ENCODE measurements at regions not wholly inside any gene's neighbourhood (a gene's known extent, or its start where the extent isn't known, plus 50 kb on each side); places are given as distances from the start of the nearest gene placed in this dataset.

GRCh38 chr15:25624504-25625177 lies 185.8 kb upstream of the UBE3A start:
- in situ Hi-C loops (cut with HindIII; ENCODE audit: low sequenced_read_pairs), result no loop called here

DNA sequence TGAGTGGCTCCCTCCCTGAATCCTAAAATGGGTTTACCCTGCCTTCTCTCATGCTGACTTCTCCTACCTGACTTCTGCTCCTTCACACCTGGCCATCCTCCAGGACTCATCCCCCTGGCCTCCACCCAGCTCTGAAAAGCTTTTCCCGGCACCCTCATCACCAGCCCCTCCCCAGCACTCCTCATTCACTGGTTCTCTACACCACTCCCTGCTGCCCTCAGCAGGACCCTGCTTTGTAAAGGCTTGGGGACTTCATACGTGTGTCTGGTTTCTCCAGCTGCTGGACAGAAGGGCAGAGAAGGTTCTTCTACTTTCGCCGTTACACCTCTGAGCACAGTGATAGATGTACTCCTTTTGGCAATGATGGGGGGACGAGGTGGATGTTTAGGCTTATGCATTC lies 184.9 kb upstream of the UBE3A start:
- in situ Hi-C loops (cut with HindIII; ENCODE audit: low sequenced_read_pairs), result no loop called here
- DNase-seq (ENCODE audit: low spot score), result no peak

More at GRCh38 chr15:25624504-25625177, 185.8 kb upstream of the UBE3A start:
- DNase-seq (ENCODE audit: low spot score), result no peak

GRCh38 chr15:25620466-25620865 lies 181.6 kb upstream of the UBE3A start:
- DNase-seq (ENCODE audit: low spot score), result no peak
- in situ Hi-C loops (cut with HindIII; ENCODE audit: low sequenced_read_pairs), result no loop called here

- in situ Hi-C loops (cut with HindIII; ENCODE audit: low sequenced_read_pairs), result no loop called here
- no peak for DNase-seq (ENCODE audit: low spot score)
These were observed 180.9 kb upstream of the UBE3A start for GRCh38 chr15:25619761-25620160.

DNA sequence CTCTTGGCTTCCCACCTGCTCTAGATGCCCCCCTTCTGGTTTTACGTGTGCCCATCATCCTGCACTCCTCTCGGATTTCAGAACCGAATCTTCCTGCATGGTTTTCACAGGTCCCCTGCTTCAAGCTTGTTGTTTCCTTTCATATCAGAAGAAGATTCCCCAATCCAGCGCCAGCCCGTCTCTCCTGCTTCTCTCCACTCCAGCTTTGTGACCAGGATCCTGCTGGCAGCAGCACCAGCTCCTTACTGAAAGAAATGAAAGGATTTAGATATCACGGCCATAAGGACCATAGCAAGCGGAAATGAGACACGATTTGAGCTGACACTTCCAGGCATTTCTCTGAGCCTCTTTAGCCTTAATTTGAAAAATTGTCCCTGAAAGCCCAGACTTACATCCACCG lies 180.3 kb upstream of the UBE3A start:
- in situ Hi-C loops (cut with HindIII; ENCODE audit: low sequenced_read_pairs), result no loop called here
- DNase-seq (ENCODE audit: low spot score), result no peak

DNA sequence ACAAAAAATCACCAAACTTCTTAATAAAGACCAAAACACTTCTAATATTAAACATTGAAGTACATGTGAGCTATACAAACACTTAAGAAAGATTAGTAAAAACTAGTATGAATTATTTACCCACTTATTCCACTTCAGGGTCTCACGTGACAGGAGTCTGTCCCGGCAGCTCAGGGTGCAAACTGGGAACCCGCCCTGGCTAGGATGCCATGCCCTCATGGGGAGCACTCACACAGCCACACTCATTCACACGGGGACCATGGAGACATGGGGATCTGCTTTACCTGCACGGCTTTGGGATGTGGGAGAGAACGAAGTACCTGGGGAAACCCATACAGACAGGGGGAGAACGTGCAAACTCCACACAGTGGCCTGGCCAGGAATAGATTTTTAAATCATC lies 179.3 kb upstream of the UBE3A start:
- in situ Hi-C loops (cut with HindIII; ENCODE audit: low sequenced_read_pairs), result no loop called here

GRCh38 chr15:25616471-25616870 lies 177.6 kb upstream of the UBE3A start:
- no peak for DNase-seq (ENCODE audit: low spot score)
- in situ Hi-C loops (cut with HindIII; ENCODE audit: low sequenced_read_pairs), result no loop called here

More for the DNA sequence above, 179.3 kb upstream of the UBE3A start:
- no peak for DNase-seq (ENCODE audit: low spot score)

DNA sequence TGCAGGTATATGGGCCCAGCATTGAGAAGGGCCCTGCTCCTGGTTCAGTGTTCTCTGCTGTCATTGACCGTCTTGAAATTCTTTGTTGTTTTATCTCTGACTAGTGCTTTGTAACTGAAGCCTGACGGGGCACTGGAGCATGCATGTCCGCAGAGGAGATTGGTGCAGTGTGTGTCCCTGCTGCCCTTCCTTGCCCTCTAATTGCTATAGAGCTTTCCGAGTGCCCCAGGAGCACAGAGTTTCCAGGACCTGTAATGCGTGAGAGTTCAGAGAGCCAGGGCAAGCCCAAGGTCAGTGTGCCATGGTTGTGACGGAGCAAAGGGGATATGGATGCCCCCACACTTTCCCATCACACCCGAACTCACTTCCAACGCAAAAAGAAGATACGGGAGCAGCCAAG lies 174.3 kb upstream of the UBE3A start:
- DNase-seq (ENCODE audit: low spot score), result no peak
- in situ Hi-C loops (cut with HindIII; ENCODE audit: low sequenced_read_pairs), result no loop called here

- no peak for DNase-seq (ENCODE audit: low spot score)
These were observed 172.8 kb upstream of the UBE3A start for GRCh38 chr15:25611603-25612002.

DNA sequence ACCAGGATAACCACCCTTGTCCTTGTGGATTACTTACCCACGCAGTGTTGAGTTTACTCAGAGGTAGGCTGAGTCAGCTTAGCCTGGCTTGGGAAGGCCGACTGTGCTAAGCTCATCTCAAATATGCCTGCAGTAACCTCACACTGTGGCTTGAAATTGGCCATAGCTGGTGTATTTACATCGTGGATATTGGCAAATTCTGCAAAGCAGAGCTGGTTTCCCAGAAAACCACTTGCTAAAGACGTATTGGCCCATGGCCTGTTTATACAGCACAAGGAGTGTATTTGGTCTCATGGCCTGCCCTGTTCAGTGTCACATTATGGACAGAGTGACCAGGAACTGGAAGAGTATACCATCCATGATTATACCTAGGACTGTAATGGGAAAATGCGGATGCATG lies 170.5 kb upstream of the UBE3A start:
- in situ Hi-C loops (cut with HindIII; ENCODE audit: low sequenced_read_pairs), result no loop called here
- DNase-seq (ENCODE audit: low spot score), result no peak

More at GRCh38 chr15:25611603-25612002, 172.8 kb upstream of the UBE3A start:
- in situ Hi-C loops (cut with HindIII; ENCODE audit: low sequenced_read_pairs), result no loop called here

GRCh38 chr15:25608926-25609325 lies 170.1 kb upstream of the UBE3A start:
- in situ Hi-C loops (cut with HindIII; ENCODE audit: low sequenced_read_pairs), result no loop called here
- DNase-seq (ENCODE audit: low spot score), result no peak

DNA sequence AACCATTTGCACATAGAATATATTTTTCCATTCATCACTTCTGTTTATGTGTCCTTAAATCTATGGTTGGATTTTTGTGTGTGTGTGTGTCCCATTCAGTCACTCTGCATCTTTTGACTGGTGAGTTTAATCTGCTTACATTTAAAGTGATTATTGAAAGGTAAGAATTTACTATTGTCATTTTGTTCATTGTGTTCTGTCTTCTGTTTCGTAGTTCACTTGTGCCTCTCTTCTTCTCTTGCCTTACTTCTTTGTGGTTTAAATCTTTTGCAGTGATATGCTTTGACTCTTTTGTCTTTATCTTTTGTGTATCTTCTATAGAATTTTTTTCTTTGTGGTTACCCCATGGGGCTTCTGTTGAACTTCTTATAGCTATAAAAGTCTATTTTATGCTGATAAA lies 166.3 kb upstream of the UBE3A start:
- in situ Hi-C loops (cut with HindIII; ENCODE audit: low sequenced_read_pairs), result no loop called here
- DNase-seq (ENCODE audit: low spot score), result no peak

DNA sequence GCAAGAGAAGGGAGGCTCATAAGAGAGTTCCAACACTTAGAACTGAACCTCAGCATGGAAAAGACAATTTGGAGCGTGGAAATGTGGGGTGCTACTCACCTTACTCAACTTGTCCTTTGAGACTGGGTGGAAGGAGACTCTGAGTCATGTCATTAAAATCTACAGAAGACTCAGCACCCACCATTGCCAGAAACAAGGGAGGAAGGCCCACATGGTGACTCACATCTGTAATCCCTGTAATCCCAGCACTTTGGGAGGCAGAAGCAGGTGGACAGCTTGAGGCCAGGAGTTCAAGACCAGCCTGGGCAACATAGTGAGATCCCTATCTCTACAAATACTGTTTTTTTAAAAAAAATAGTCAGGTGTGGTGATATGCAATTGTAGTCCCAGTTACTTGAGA lies 161.9 kb upstream of the UBE3A start:
- in situ Hi-C loops (cut with HindIII; ENCODE audit: low sequenced_read_pairs), result no loop called here
- DNase-seq (ENCODE audit: low spot score), result no peak

DNA sequence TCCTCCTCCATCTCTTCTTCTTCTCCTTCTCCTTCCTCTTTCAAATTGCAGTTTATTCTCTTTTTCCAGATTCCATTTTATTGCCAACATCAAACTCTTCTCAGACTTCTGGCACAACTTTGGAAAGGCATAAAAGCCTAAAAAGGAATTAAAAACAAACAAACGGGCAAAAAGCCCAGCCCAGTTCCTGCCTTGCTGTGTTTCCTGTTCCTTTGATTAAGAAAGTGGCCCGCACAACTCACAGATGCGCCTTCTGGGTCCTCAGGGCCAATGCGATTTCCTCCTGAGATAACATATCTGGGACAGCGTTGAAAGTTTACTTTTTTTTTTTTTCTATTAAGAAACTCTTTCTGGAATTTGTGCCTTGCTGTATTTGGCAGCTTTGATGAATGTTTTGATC lies 158.7 kb upstream of the UBE3A start:
- no peak for DNase-seq (ENCODE audit: low spot score)
- in situ Hi-C loops (cut with HindIII; ENCODE audit: low sequenced_read_pairs), result no loop called here

GRCh38 chr15:25596644-25597562 lies 158.1 kb upstream of the UBE3A start:
- in situ Hi-C loops (cut with HindIII; ENCODE audit: low sequenced_read_pairs), result no loop called here
- DNase-seq (ENCODE audit: low spot score), result peak; percentile 38

DNA sequence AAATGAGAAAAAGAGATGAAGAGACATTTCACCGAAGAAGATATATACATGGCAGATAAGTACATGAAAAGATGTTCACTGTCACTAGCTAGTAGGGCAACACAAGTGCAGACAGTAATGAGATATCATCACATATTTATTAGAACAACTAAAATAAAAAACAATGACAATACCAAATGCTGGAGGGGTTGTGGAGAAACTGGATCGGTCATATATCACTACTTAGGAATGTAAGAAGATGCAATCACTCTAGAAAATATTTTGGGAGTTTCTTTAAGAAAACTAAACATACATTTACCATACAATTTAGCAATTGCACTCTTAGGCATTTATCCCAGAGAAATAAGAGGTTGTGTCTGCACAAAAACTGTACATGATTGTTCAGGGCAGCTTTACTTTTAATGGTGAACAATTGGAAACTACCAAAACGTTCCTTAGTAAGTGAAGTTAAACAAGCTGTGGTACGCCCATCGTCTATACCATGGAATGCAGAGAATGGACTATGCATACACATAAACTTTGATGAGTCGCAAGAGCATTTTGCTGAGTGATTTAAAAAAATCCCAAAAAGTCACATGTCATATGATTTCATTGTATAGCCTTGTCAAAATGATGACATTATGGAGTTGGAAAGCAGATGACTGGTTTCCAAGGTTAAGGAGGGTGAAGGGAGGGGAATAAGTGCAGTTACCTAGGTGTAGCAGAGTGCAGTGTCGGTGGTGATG lies 149.0 kb upstream of the UBE3A start:
- no peak for DNase-seq (ENCODE audit: low spot score)
- in situ Hi-C loops (cut with HindIII; ENCODE audit: low sequenced_read_pairs), result no loop called here

DNA sequence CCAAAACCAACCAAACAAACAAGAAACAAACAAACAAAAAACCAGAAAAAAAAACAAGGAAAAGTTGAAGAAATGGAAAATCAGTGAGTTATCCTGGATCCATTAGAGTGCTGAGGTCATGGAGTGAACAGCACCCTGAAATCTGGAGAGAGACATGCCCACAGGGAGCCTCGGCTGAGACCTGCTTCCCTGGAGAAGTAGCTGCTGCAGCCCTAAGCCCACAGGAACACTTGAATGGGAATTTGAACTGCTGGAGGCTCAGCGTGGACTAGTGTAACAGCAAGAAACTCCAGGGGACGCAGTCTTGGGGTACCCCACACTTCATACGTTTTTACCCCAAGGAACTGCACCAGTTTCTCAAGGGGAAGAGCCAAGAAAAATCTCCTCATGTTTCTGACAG lies 144.1 kb upstream of the UBE3A start:
- no peak for DNase-seq (ENCODE audit: low spot score)
- in situ Hi-C loops (cut with HindIII; ENCODE audit: low sequenced_read_pairs), result no loop called here

DNA sequence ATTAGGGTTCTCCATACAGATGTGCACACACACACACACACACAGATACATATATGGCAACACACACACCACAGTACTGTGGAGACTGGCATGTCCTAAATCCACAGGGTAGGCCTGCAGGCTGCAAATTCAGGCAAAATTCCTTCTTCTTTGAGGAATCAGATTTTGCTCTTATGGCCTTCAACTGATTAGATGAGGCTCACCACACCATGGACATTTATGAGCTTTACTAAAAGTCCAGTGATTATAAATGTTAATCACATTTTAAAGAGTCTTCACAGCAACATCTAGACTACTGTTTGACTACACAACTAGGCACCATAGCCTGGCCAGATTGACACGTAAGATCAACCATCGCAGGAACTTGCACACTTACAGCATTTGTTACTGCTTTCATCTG lies 140.3 kb upstream of the UBE3A start:
- in situ Hi-C loops (cut with HindIII; ENCODE audit: low sequenced_read_pairs), result no loop called here
- no peak for DNase-seq (ENCODE audit: low spot score)

DNA sequence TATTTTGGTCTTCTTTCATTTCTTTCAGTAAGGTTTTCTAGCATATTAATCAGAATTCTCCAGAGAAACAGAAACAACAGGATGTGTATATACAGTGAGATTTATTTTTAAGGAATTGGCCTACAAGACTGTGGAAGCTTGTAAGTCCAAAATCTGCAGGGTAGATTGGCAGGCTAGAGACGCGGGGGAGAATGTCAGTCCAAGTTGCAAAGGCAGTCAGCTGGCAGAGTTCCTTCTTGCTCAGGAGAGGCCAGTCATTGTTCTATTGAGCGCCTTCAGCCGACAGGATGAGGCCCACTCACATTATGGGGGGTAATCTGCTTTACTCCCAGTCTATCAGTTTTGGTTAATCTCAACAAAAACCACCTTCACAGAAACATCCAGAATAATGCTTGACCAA lies 133.4 kb upstream of the UBE3A start:
- in situ Hi-C loops (cut with HindIII; ENCODE audit: low sequenced_read_pairs), result no loop called here
- DNase-seq (ENCODE audit: low spot score), result no peak

DNA sequence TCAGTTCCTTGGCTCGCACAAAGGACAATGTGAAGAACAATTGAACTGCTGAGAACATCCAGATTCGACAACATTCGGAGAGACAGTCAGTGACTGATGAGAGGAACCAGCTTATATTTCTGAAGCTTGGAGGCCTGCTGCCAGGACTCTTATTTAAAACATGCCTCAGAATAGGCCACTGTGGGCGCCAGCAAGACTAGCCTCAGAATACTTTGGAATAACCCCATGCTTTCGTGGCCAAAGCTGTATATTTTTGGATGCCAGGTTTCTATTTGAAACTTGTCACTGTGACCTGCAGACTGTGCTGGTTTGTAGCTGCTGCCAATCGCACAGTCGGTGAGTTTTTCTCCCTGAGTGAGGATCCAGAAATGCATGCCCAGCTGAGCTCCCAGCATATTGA lies 129.9 kb upstream of the UBE3A start:
- in situ Hi-C loops (cut with HindIII; ENCODE audit: low sequenced_read_pairs), result no loop called here

More for the DNA sequence above, 129.9 kb upstream of the UBE3A start:
- DNase-seq (ENCODE audit: low spot score), result peak; percentile 87

All from G401 (cell line).